ENCODE measurements at regions not wholly inside any gene's neighbourhood (a gene's known extent, or its start where the extent isn't known, plus 50 kb on each side); places are given as distances from the start of the nearest gene placed in this dataset.

GRCh38 chr10:10938676-10939075 lies 79.0 kb upstream of the CELF2 start:
- no peak for TF ChIP-seq CTCF (IDR thresholded peaks at IDR 0.05)
- TF ChIP-seq POLR2AphosphoS5 (IDR thresholded peaks at IDR 0.05; ENCODE audit: insufficient read depth in 1 of 2, low read depth in 1 of 2), result no peak
- no peak for TF ChIP-seq POLR2A (IDR thresholded peaks at IDR 0.05)
